Stomach (tissue), 4 donors: ENCODE measurements at regions not wholly inside any gene's neighbourhood (a gene's known extent, or its start where the extent isn't known, plus 50 kb on each side); places are given as distances from the start of the nearest gene placed in this dataset.

Experiments
- CTCF ChIP-seq, 7 experiments: fragments of 450-650 bp in 4 of 7; fragments of 200-600 bp in 3 of 7; sonication (generic) in 3 of 7; IDR thresholded peaks; one replicate each; pipeline ENCODE4 v1.5.1; 2016 to 2019; ENCODE audit warnings: antibody characterized with exemption in 7 of 7, control low read depth in 2 of 7, mild to moderate bottlenecking in 1 of 7
- EP300 ChIP-seq: sonication (generic); formaldehyde crosslinking; IDR thresholded peaks from one replicate; pipeline ENCODE4 v1.6.1; 2017; ENCODE audit warnings: antibody characterized with exemption
- POLR2A ChIP-seq, 4 donors: fragments of 450-650 bp; IDR thresholded peaks; one replicate each; pipeline ENCODE4 v1.6.1; 2016; ENCODE audit warnings: antibody characterized with exemption in 4 of 4, control low read depth in 2 of 4, mild to moderate bottlenecking in 1 of 4, moderate library complexity in 1 of 4
- POLR2AphosphoS5 ChIP-seq, 3 donors: sonication (generic); formaldehyde crosslinking; IDR thresholded peaks; one replicate each; pipeline ENCODE4 v1.6.1; 2016; ENCODE audit warnings: antibody characterized with exemption in 3 of 3

GRCh38 chr4:156190615-156191014 is 236.9 kb upstream of the CTSO start:
- TF ChIP-seq CTCF (IDR thresholded peaks at IDR 0.05): no peak
- TF ChIP-seq EP300: no peak
- TF ChIP-seq POLR2AphosphoS5 (IDR thresholded peaks at IDR 0.05): no peak
- no peak for TF ChIP-seq POLR2A (IDR thresholded peaks at IDR 0.05)
